Endothelial cell of umbilical vein (primary cell): ENCODE measurements at regions not wholly inside any gene's neighbourhood (a gene's known extent, or its start where the extent isn't known, plus 50 kb on each side); places are given as distances from the start of the nearest gene placed in this dataset.

ENCODE experiments used
- BruUV-seq: library from RNA; stranded (reverse); fragments of 400-500 nt; replicated peaks from 2 replicates; lab custom pipeline; 2021; lab: Mats Ljungman, UMichigan
- CTCF ChIA-PET: fragments of 300-600, 350-600 bp; sonication (Branson Sonifier 250); formaldehyde crosslinking; loops from one replicate; lab custom pipeline; 2021; ENCODE audit warnings: antibody characterized with exemption, inconsistent platforms; lab: Charles Lee
- POLR2A ChIA-PET: fragments of 300-600, 350-600 bp; sonication (Branson Sonifier 250); formaldehyde crosslinking; loops from one replicate; lab custom pipeline; 2021; ENCODE audit warnings: antibody characterized with exemption, inconsistent platforms; lab: Charles Lee
- DNase-seq: peaks from one replicate; pipeline ENCODE4 v3.0.0-alpha.2; 2011; ENCODE audit warnings: low read depth, low spot score
- FAIRE-seq: peaks from 2 replicates; lab custom pipeline; 2011; peaks lifted over from hg19 to GRCh38; lab: Jason Lieb, UNC
- H2AFZ ChIP-seq: 2 replicates; pipeline ENCODE4 v1.6.0; 2012; ENCODE audit warnings: low read depth, low read length, control low read depth, inconsistent platforms
- H3K27ac ChIP-seq: 2 replicates; pipeline ENCODE4 v1.5.1; 2011; ENCODE audit warnings: low read depth, mild to moderate bottlenecking, control low read depth, low read length, moderate library complexity; ENCODE audit not compliant: insufficient read depth
- H3K27me3 ChIP-seq, 2 experiments: 2 replicates each; pipeline versions ENCODE4 v1.6.0 to v1.6.1; 2011; ENCODE audit warnings: low read length in 2 of 2, mixed read lengths in 1 of 2; ENCODE audit not compliant: control insufficient read depth in 2 of 2, insufficient read depth in 2 of 2
- H3K36me3 ChIP-seq, 2 experiments: 2 replicates in 1 of 2; 3 replicates in 1 of 2; pipeline ENCODE4 v1.5.1; 2011; ENCODE audit warnings: low read length in 2 of 2, mild to moderate bottlenecking in 1 of 2, moderate library complexity in 1 of 2; ENCODE audit not compliant: control insufficient read depth in 2 of 2, insufficient read depth in 2 of 2; ENCODE audit errors: extremely low read depth in 1 of 2
- H3K4me1 ChIP-seq: 3 replicates; pipeline ENCODE4 v1.5.1; 2011; ENCODE audit warnings: mild to moderate bottlenecking, low read length; ENCODE audit not compliant: control insufficient read depth, insufficient read depth; ENCODE audit errors: extremely low read depth
- H3K4me2 ChIP-seq: 2 replicates; pipeline ENCODE4 v1.6.1; 2011; ENCODE audit warnings: low read length, control low read depth, mixed read lengths; ENCODE audit not compliant: insufficient read depth
- H3K4me3 ChIP-seq, 3 experiments: fragments of 200-600 bp in 1 of 3; sonication (generic), shearing (Covaris generic) in 1 of 3; replicated peaks in 1 of 3; 2 replicates each; pipeline ENCODE4 v1.5.1; 2011 to 2016; ENCODE audit warnings: control low read depth in 3 of 3, low read length in 3 of 3, mild to moderate bottlenecking in 2 of 3, inconsistent platforms in 1 of 3, low read depth in 1 of 3, moderate library complexity in 1 of 3; ENCODE audit not compliant: insufficient read depth in 1 of 3
- H3K79me2 ChIP-seq: 2 replicates; pipeline ENCODE4 v1.6.0; 2012; ENCODE audit warnings: low read length, inconsistent platforms; ENCODE audit not compliant: control insufficient read depth, insufficient read depth
- H3K9ac ChIP-seq: replicated peaks from 2 replicates; pipeline ENCODE3; 2011; ENCODE audit warnings: low read length, control low read depth; ENCODE audit not compliant: insufficient read depth; ENCODE audit errors: extremely low read depth
- H3K9me1 ChIP-seq: replicated peaks from 3 replicates; pipeline ENCODE4 v1.6.0; 2011; ENCODE audit warnings: mild to moderate bottlenecking, low read length; ENCODE audit not compliant: control insufficient read depth, insufficient read depth; ENCODE audit errors: extremely low read depth
- H3K9me3 ChIP-seq: replicated peaks from 2 replicates; pipeline ENCODE4 v1.5.1; 2012; ENCODE audit warnings: low read length, inconsistent platforms; ENCODE audit not compliant: control insufficient read depth, insufficient read depth
- H4K20me1 ChIP-seq: replicated peaks from 2 replicates; pipeline ENCODE3; 2011; ENCODE audit warnings: mild to moderate bottlenecking, low read length; ENCODE audit not compliant: control insufficient read depth, insufficient read depth; ENCODE audit errors: extremely low read depth
- CTCF ChIP-seq, 2 donors: IDR thresholded peaks; 1 replicate in 1 of 2; 2 replicates in 1 of 2; pipeline ENCODE4 v1.5.1; 2011; ENCODE audit warnings: low read length in 2 of 2, mild to moderate bottlenecking in 2 of 2, moderate library complexity in 2 of 2, control low read depth in 1 of 2, inconsistent platforms in 1 of 2, low read depth in 1 of 2; ENCODE audit not compliant: insufficient read depth in 1 of 2; ENCODE audit errors: extremely low read depth in 1 of 2
- EZH2 ChIP-seq: IDR thresholded peaks from 2 replicates; pipeline ENCODE4 v1.6.1; 2012; ENCODE audit warnings: borderline replicate concordance, low read depth, mild to moderate bottlenecking, moderate library complexity, low read length, inconsistent platforms; ENCODE audit not compliant: severe bottlenecking
- FOS ChIP-seq: IDR thresholded peaks from 2 replicates; pipeline ENCODE4 v1.6.1; 2011; ENCODE audit warnings: mild to moderate bottlenecking, low read length, moderate library complexity, borderline replicate concordance; ENCODE audit not compliant: insufficient read depth
- GATA2 ChIP-seq: IDR thresholded peaks from 2 replicates; pipeline ENCODE4 v1.7.0; 2011; ENCODE audit warnings: low read depth, mild to moderate bottlenecking, moderate library complexity, mixed read lengths, low read length; ENCODE audit not compliant: insufficient read length, insufficient read depth
- JUN ChIP-seq: IDR thresholded peaks from 2 replicates; pipeline ENCODE4 v1.6.1; 2011; ENCODE audit warnings: borderline replicate concordance, low read depth; ENCODE audit not compliant: insufficient read length, insufficient read depth
- MAX ChIP-seq: IDR thresholded peaks from 2 replicates; pipeline ENCODE4 v1.6.1; 2011; ENCODE audit not compliant: insufficient read depth, insufficient read length
- MYC ChIP-seq: IDR thresholded peaks from one replicate; pipeline ENCODE4 v1.6.1; 2011; ENCODE audit warnings: mild to moderate bottlenecking, low read depth, low read length
- POLR2A ChIP-seq: IDR thresholded peaks from 2 replicates; pipeline ENCODE4 v1.6.1; 2012; ENCODE audit warnings: low read depth, mild to moderate bottlenecking, control low read depth, low read length
- POLR2AphosphoS5 ChIP-seq: IDR thresholded peaks from 2 replicates; pipeline ENCODE4 v1.6.1; 2012; ENCODE audit warnings: low read depth, mild to moderate bottlenecking, control low read depth, low read length, moderate library complexity; ENCODE audit not compliant: insufficient read depth
- dilution Hi-C: fragments of 300-500 bp; cut with MboI; formaldehyde crosslinking; loops from one replicate; pipeline ENCODE4 v1.15.0; 2019; ENCODE audit warnings: low sequenced_read_pairs; ENCODE audit not compliant: extremely low pct_ligation_motif_present
- intact Hi-C: fragments of 100-400 bp; cut with micrococcal nuclease; formaldehyde crosslinking; loops from one replicate; pipeline ENCODE4 v1.10.0; 2022

GRCh38 chr6:14818422-14818884, 427.4 kb upstream of the JARID2 start:
- POLR2A ChIA-PET: no interaction called here
- H3K27me3 ChIP-seq: no peaks in the 10 kb centered on the region
- H4K20me1 ChIP-seq: no peaks in the 10 kb centered on the region
- DNase-seq (no peak), FAIRE-seq (no peak)
- H3K36me3 ChIP-seq: no peaks in the 10 kb centered on the region
- no peaks in the 10 kb centered on the region for H3K79me2 ChIP-seq
- H3K4me3 ChIP-seq: no peak overlapping the region
- no peaks in the 10 kb centered on the region for H3K4me1 ChIP-seq
- no peak overlapping the region for H3K27ac ChIP-seq
- H3K9me3 ChIP-seq: peaks cover 5% of the 10 kb centered on the region
- intact Hi-C loops: no loop called here
- H2AFZ ChIP-seq: no peak overlapping the region
- H3K9me1 ChIP-seq: no peaks in the 10 kb centered on the region
- TF ChIP-seq POLR2A: no peak
- no peak for TF ChIP-seq MAX
- no peak for TF ChIP-seq POLR2AphosphoS5
- TF ChIP-seq JUN: no peak
- no peak for TF ChIP-seq GATA2
- CTCF ChIA-PET: no interaction called here
- no peak overlapping the region for H3K9ac ChIP-seq
- dilution Hi-C loops: no loop called here
- no peak overlapping the region for H3K4me2 ChIP-seq
- no TSS peak for BruUV-seq

DNA sequence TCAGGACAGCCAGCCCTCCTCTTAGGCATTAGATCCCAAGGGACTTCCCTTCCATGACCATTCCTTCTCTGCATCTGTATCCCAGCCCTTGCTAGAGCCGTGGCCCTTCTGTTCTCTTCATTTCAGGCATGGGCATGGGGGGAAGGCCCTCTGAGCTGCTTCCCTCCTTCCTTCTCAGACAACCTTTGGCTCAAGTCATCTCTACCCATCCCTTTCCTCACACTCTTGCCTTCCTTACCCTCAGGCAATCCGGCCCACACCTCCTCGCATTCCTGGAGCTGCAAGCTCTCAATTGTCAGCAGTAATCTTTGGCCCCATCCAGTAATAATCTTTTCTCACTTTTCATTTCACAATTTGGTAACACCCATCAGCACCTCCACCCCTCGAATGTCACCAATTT, 426.9 kb upstream of the JARID2 start:
- no peaks in the 10 kb centered on the region for H3K4me1 ChIP-seq
- H4K20me1 ChIP-seq: no peaks in the 10 kb centered on the region
- H2AFZ ChIP-seq: no peak overlapping the region
- peaks cover 5% of the 10 kb centered on the region for H3K9me3 ChIP-seq
- ChIA-PET POLR2A (no interaction called here), CTCF (no interaction called here)
- H3K9me1 ChIP-seq: no peaks in the 10 kb centered on the region
- no peaks in the 10 kb centered on the region for H3K79me2 ChIP-seq
- no peak overlapping the region for H3K9ac ChIP-seq
- no peak for DNase-seq
- no peak for TF ChIP-seq CTCF (IDR thresholded peaks at IDR 0.05; ENCODE audit: extremely low read depth in 1 of 2, insufficient read depth in 1 of 2, low read depth in 1 of 2, low read length in 2 of 2)
- TF ChIP-seq MAX: no peak
- TF ChIP-seq JUN: no peak
- TF ChIP-seq POLR2A: no peak
- no peak for TF ChIP-seq FOS
- no peak for TF ChIP-seq EZH2
- TF ChIP-seq GATA2: no peak
- TF ChIP-seq MYC: no peak
- no peak for TF ChIP-seq POLR2AphosphoS5
- no peaks in the 10 kb centered on the region for H3K27me3 ChIP-seq
- H3K4me3 ChIP-seq: no peak overlapping the region
- intact Hi-C loops (no loop called here), dilution Hi-C loops (no loop called here)
- no peak for FAIRE-seq
- no peak overlapping the region for H3K4me2 ChIP-seq
- BruUV-seq: no TSS peak
- no peaks in the 10 kb centered on the region for H3K36me3 ChIP-seq
- no peak overlapping the region for H3K27ac ChIP-seq
